HFF-Myc (cell line): ENCODE measurements at regions not wholly inside any gene's neighbourhood (a gene's known extent, or its start where the extent isn't known, plus 50 kb on each side); places are given as distances from the start of the nearest gene placed in this dataset.

Experiments
- DNase-seq: peaks from one replicate; pipeline ENCODE4 v3.0.0-alpha.2; 2011; ENCODE audit warnings: low read depth; ENCODE audit errors: extremely low read depth
- H3K4me3 ChIP-seq: replicated peaks from 2 replicates; pipeline ENCODE4 v1.5.1; 2011; ENCODE audit warnings: low read depth, mild to moderate bottlenecking, control low read depth, low read length
- TF ChIP-seq, protein P1 (sequence below): IDR thresholded peaks from 2 replicates; pipeline ENCODE4 v1.5.1; 2012; ENCODE audit warnings: mild to moderate bottlenecking, low read depth, low read length, control low read depth; ENCODE audit errors: missing control alignments

DNA sequence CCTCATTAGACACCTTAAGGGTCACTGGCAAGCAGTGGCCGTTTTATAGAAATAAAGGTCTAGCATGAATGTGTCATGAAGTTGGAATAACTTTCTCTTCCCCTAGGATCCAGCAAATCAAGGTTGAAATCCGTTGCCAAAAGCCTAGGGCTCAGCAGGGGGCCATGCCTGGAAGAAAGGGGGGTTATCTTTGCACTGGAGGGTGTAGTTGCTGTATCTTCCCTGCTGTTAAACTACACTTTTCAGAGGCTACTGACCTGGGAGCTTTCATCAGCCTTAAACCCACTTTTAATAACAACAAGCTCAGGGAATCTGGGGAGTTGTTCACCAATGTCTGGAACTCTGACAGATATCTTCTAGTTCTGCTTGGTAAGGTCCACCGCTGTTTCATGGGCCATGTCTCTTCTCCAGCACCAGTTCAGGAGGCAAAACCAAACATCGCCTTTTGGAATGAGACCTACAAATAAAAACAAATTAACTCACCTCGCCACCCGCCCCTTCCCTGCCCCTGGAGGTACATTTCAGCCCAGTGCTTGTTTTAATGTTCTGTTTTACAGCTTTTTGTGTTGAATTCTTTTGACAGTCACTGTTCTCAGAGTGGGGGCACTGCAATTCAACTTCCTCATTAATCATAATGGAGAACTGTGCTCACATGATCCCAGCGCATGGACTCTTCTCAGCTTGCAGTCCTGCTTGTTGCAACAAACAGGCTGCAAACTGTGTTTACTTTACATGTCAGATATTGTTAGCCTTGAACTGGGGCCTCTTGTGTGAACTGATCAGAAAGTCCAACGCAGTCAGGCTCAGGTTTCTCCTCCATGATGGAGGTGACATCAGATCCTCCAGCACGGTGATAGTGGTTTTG lies 508.7 kb downstream of the KCNJ2 start:
- no peak overlapping the region for H3K4me3 ChIP-seq
- no peak for DNase-seq
- TF ChIP-seq, protein P1, sequence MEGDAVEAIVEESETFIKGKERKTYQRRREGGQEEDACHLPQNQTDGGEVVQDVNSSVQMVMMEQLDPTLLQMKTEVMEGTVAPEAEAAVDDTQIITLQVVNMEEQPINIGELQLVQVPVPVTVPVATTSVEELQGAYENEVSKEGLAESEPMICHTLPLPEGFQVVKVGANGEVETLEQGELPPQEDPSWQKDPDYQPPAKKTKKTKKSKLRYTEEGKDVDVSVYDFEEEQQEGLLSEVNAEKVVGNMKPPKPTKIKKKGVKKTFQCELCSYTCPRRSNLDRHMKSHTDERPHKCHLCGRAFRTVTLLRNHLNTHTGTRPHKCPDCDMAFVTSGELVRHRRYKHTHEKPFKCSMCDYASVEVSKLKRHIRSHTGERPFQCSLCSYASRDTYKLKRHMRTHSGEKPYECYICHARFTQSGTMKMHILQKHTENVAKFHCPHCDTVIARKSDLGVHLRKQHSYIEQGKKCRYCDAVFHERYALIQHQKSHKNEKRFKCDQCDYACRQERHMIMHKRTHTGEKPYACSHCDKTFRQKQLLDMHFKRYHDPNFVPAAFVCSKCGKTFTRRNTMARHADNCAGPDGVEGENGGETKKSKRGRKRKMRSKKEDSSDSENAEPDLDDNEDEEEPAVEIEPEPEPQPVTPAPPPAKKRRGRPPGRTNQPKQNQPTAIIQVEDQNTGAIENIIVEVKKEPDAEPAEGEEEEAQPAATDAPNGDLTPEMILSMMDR: no peak

DNA sequence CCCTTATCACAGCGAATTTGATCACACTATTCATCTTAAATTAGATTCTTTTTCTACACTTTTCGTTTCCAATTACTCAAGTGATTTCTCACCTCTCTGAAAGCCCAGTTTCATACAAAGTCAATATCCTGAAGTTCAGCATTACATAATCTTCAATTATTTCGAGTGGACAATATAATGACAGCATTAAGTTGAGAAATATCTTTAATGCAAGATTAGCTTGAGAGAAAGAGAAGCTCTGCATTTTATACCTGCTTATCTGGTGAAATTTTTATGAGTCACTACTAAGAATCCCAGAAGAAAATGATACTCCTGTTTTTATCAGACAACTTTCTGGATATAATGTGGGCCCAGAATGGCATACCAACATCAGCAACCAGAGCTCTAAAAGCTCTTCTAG lies 509.6 kb downstream of the KCNJ2 start:
- no peak overlapping the region for H3K4me3 ChIP-seq
- TF ChIP-seq, protein P1: no peak
- DNase-seq: no peak

DNA sequence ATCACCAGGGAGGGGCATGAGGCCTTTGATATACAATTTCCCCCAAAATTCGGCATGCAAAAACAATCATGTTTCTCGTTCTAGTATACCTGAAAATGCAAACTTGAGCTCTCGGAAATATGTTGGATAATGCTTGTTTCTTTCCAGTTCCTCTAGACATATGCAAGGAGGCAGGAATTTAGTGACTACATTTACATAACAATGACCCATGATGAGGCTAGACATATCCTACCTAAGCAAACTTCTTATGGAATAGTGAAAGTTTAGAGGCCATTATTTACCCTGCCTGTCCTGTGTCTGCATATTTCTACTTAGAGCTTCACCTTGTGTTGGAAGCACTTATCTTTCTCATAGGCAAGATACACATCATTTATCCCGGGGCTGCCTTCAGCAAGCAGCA lies 514.6 kb downstream of the KCNJ2 start:
- no peak for DNase-seq
- TF ChIP-seq, protein P1: no peak
- H3K4me3 ChIP-seq: no peak overlapping the region

DNA sequence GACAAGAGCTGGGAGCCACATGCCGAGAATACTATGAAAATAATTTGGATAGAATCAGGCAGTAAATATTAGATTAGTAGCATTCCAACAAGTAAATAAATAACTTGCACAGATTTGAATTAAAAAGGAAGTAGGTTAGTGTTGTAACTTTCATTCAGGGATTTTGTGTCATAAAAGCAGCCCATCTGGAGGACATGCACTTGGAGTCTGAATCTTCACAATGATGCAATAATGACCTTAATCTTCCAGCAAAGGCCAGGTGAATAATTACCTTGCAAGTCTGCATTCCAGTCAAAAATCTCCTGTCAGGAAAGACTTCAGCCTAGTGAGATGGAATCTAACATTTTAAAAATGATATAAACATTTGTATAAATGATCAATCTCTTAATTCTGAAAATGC lies 518.1 kb downstream of the KCNJ2 start:
- TF ChIP-seq, protein P1: no peak
- H3K4me3 ChIP-seq: no peak overlapping the region
- no peak for DNase-seq

DNA sequence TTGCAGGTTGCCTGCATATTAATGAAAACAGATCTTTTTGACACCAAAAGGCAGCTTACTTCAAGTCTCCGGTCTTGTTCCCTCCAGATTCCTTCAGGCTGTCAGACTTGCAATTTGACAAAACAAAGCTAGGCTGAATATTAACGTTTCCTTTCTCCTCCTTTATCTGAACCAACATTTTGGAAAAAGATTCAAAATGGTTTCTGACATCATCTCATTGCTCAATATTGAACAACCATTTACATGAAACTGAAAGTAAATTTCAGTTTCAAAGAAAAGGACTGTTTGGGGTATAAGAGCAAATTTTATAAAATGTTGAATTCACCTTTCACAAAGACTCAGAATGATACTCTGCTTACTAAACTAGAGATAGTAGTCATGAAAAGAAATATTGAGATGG lies 521.8 kb downstream of the KCNJ2 start:
- no peak for DNase-seq
- TF ChIP-seq, protein P1: no peak
- H3K4me3 ChIP-seq: no peak overlapping the region

DNA sequence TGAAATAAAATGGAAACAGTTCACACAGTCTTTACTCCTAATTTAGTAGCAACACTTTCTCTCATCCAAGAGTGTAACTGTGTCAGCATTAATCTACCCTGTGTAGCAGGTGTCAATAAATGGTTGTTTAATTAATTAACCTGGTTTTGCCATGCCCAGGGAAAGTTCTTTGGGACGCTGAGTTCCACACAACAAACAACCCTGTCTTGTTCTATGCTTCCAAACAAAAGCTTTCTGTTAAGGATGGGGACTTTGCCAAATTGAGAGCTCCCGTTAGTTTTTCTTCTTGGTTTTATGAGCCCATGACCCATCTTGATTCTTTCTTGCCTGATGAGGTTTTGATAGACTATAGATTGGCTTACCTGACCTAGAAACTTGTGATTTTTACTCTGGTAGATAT lies 530.1 kb downstream of the KCNJ2 start:
- DNase-seq: no peak
- TF ChIP-seq, protein P1: no peak
- H3K4me3 ChIP-seq: no peak overlapping the region
